Fibroblast of lung (primary cell): ENCODE measurements at regions not wholly inside any gene's neighbourhood (a gene's known extent, or its start where the extent isn't known, plus 50 kb on each side); places are given as distances from the start of the nearest gene placed in this dataset.

Source experiments
- EZH2 ChIP-seq: IDR thresholded peaks from 2 replicates; pipeline ENCODE4 v1.5.1; 2012; ENCODE audit warnings: low read length, control low read depth, mild to moderate bottlenecking; ENCODE audit errors: missing control alignments
- TF ChIP-seq, protein P1 (sequence below), 2 donors: IDR thresholded peaks in 1 of 2; conservative IDR thresholded peaks in 1 of 2; 1 replicate in 1 of 2; 2 replicates in 1 of 2; pipeline ENCODE4 v1.5.1; 2011 to 2012; ENCODE audit warnings: low read length in 2 of 2, control low read depth in 1 of 2, inconsistent platforms in 1 of 2, low read depth in 1 of 2, mild to moderate bottlenecking in 1 of 2

DNA sequence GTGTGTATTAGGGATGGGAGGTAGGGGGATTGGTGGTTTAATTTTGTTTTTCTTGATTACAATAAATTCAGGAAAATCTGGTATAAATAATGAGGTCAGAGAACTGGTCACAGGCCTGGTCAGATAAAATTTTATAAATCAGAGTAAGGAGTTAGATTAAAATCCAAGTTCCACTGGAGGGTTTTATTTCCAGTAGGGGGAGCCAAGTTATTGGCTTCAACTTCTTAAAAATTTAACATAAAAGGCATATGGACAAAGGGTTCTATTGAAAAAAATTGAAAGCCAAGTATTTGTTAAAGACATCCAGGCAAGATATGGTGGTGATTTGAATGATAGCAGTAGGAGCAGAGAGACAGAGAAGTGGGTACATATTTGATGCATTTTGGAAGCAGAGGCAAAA lies 763.3 kb downstream of the SORCS1 start:
- no peak for TF ChIP-seq EZH2
- TF ChIP-seq, protein P1, sequence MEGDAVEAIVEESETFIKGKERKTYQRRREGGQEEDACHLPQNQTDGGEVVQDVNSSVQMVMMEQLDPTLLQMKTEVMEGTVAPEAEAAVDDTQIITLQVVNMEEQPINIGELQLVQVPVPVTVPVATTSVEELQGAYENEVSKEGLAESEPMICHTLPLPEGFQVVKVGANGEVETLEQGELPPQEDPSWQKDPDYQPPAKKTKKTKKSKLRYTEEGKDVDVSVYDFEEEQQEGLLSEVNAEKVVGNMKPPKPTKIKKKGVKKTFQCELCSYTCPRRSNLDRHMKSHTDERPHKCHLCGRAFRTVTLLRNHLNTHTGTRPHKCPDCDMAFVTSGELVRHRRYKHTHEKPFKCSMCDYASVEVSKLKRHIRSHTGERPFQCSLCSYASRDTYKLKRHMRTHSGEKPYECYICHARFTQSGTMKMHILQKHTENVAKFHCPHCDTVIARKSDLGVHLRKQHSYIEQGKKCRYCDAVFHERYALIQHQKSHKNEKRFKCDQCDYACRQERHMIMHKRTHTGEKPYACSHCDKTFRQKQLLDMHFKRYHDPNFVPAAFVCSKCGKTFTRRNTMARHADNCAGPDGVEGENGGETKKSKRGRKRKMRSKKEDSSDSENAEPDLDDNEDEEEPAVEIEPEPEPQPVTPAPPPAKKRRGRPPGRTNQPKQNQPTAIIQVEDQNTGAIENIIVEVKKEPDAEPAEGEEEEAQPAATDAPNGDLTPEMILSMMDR (conservative IDR thresholded peaks at IDR 0.05 in 1 of 2, IDR thresholded peaks at IDR 0.05 in 1 of 2; ENCODE audit: low read depth in 1 of 2, low read length in 2 of 2), result peak in 1 of 2 donors; percentile 39
